ENCODE measurements at regions not wholly inside any gene's neighbourhood (a gene's known extent, or its start where the extent isn't known, plus 50 kb on each side); places are given as distances from the start of the nearest gene placed in this dataset.

GRCh38 chr18:73826098-73826497 lies 321.5 kb downstream of the FBXO15 start:
- in situ Hi-C loops (cut with MboI) (no loop called here), intact Hi-C loops (cut with micrococcal nuclease; ENCODE audit: unreplicated experiment) (no loop called here)
- ChIA-PET CTCF (no interaction called here), SMC1A (ENCODE audit: uncharacterized antibody, unreplicated experiment) (no interaction called here), POLR2A (no interaction called here), RAD21 (ENCODE audit: unreplicated experiment) (no interaction called here)
- TF ChIP-seq SKIL (IDR thresholded peaks at IDR 0.05; ENCODE audit: low read depth, poor library complexity, severe bottlenecking), result no peak
- Histone ChIP-seq H3K36me3 (ENCODE audit: control insufficient read depth in 2 of 2, insufficient read depth in 2 of 2, low read length in 1 of 2) (no peaks in the 10 kb centered on the region), H3K9ac (ENCODE audit: control insufficient read depth, insufficient read depth, low read length) (no peak overlapping the region), H3K79me2 (ENCODE audit: control insufficient read depth, insufficient read depth, low read length) (no peaks in the 10 kb centered on the region), H3K27ac (ENCODE audit: control insufficient read depth, insufficient read depth) (no peak overlapping the region), H3K4me2 (ENCODE audit: control insufficient read depth, insufficient read depth) (no peak overlapping the region), H2AFZ (ENCODE audit: control insufficient read depth, low read depth, low read length) (no peak overlapping the region), H3K4me1 (ENCODE audit: control insufficient read depth, insufficient read depth, low read length) (no peaks in the 10 kb centered on the region), H4K20me1 (ENCODE audit: control insufficient read depth, insufficient read depth) (no peaks in the 10 kb centered on the region), H3K9me3 (replicated peaks; ENCODE audit: control insufficient read depth, insufficient read depth, low read length) (no peaks in the 10 kb centered on the region), H3K4me3 (no peak overlapping the region), H3K27me3 (replicated peaks in 1 of 2; ENCODE audit: control insufficient read depth in 2 of 2, insufficient read depth in 2 of 2, low read length in 1 of 2) (no peaks in the 10 kb centered on the region)
- no TSS peak for BruUV-seq (replicated peaks)
- FAIRE-seq (no peak), ATAC-seq (no peak), DNase-seq (ENCODE audit: low read depth, low spot score) (no peak)
- 25% methylated on average over 2 of the region's 2 CpGs for WGBS (ENCODE audit: insufficient coverage, insufficient replicate concordance, low lambda C conversion rate, missing lambda C conversion rate)

GRCh38 chr18:73824671-73825070 lies 323.0 kb downstream of the FBXO15 start:
- ATAC-seq, result no peak
- Histone ChIP-seq H3K4me2 (ENCODE audit: control insufficient read depth, insufficient read depth) (no peak overlapping the region), H3K9ac (ENCODE audit: control insufficient read depth, insufficient read depth, low read length) (no peak overlapping the region), H4K20me1 (ENCODE audit: control insufficient read depth, insufficient read depth) (no peaks in the 10 kb centered on the region), H3K79me2 (ENCODE audit: control insufficient read depth, insufficient read depth, low read length) (no peaks in the 10 kb centered on the region), H3K4me1 (ENCODE audit: control insufficient read depth, insufficient read depth, low read length) (no peaks in the 10 kb centered on the region), H2AFZ (ENCODE audit: control insufficient read depth, low read depth, low read length) (no peak overlapping the region), H3K27me3 (replicated peaks in 1 of 2; ENCODE audit: control insufficient read depth in 2 of 2, insufficient read depth in 2 of 2, low read length in 1 of 2) (no peaks in the 10 kb centered on the region), H3K9me3 (replicated peaks; ENCODE audit: control insufficient read depth, insufficient read depth, low read length) (no peaks in the 10 kb centered on the region), H3K4me3 (no peak overlapping the region), H3K36me3 (ENCODE audit: control insufficient read depth in 2 of 2, insufficient read depth in 2 of 2, low read length in 1 of 2) (no peaks in the 10 kb centered on the region), H3K27ac (ENCODE audit: control insufficient read depth, insufficient read depth) (no peak overlapping the region)
- CTCF ChIA-PET, result interaction anchor here (0.6 kb wide), 2 partner anchors 21 kb away, joined by 3 read pairs; no protein-coding TSS in a partner anchor
- in situ Hi-C loops (cut with MboI), result no loop called here
- no TSS peak for BruUV-seq (replicated peaks)
- 31% methylated on average over 1 of the region's 1 CpG for WGBS (ENCODE audit: insufficient coverage, insufficient replicate concordance, low lambda C conversion rate, missing lambda C conversion rate)
- FAIRE-seq, result no peak
- no peak for DNase-seq (ENCODE audit: low read depth, low spot score)
- TF ChIP-seq SMARCA5 (IDR thresholded peaks at IDR 0.05) (no peak), CBX5 (IDR thresholded peaks at IDR 0.05; ENCODE audit: low read depth) (no peak), ELK1 (IDR thresholded peaks at IDR 0.05; ENCODE audit: low read depth, low read length) (no peak), BACH1 (IDR thresholded peaks at IDR 0.05; ENCODE audit: borderline replicate concordance) (no peak)
- intact Hi-C loops (cut with micrococcal nuclease; ENCODE audit: unreplicated experiment), result no loop called here
- RAD21 ChIA-PET (ENCODE audit: unreplicated experiment), result no interaction called here
- POLR2A ChIA-PET, result no interaction called here
- SMC1A ChIA-PET (ENCODE audit: uncharacterized antibody, unreplicated experiment), result no interaction called here
